GM13977 (cell line): ENCODE measurements at regions not wholly inside any gene's neighbourhood (a gene's known extent, or its start where the extent isn't known, plus 50 kb on each side); places are given as distances from the start of the nearest gene placed in this dataset.

Experiments
- DNase-seq: peaks from one replicate; pipeline ENCODE4 v3.0.0; 2012; ENCODE audit warnings: low spot score
- CTCF ChIP-seq: IDR thresholded peaks from 2 replicates; pipeline ENCODE4 v1.5.1; 2012; ENCODE audit warnings: mild to moderate bottlenecking, control low read depth; ENCODE audit not compliant: insufficient read depth; ENCODE audit errors: extremely low read depth, missing control alignments
- in situ Hi-C: fragments of 300-500 bp; cut with MboI; formaldehyde crosslinking; loops from one replicate; pipeline ENCODE4 v1.12.0; 2022; ENCODE audit warnings: low sequenced_read_pairs, low pct_unique_long_range_greater_than_20kb, mixed read lengths, inconsistent platforms; ENCODE audit not compliant: unreplicated experiment

GRCh38 chr6:54003316-54003715 is 107.9 kb upstream of the MLIP start:
- in situ Hi-C loops = no loop called here
- no peak for TF ChIP-seq CTCF
- DNase-seq = no peak

- DNase-seq = no peak
- TF ChIP-seq CTCF = no peak
- in situ Hi-C loops = no loop called here
These were observed 102.7 kb upstream of the MLIP start for GRCh38 chr6:54008589-54008988.

- in situ Hi-C loops = no loop called here
- no peak for TF ChIP-seq CTCF
- DNase-seq = no peak
These were observed 102.1 kb upstream of the MLIP start for GRCh38 chr6:54009052-54009654.

GRCh38 chr6:54010340-54011276 is 100.6 kb upstream of the MLIP start:
- in situ Hi-C loops = no loop called here
- no peak for TF ChIP-seq CTCF
- no peak for DNase-seq

GRCh38 chr6:54011277-54011648 is 100.0 kb upstream of the MLIP start:
- in situ Hi-C loops = no loop called here
- no peak for DNase-seq
- TF ChIP-seq CTCF = no peak

GRCh38 chr6:54013966-54014365 is 97.3 kb upstream of the MLIP start:
- no peak for TF ChIP-seq CTCF
- in situ Hi-C loops = no loop called here
- no peak for DNase-seq
